OCI-LY3 (cell line): ENCODE measurements at regions not wholly inside any gene's neighbourhood (a gene's known extent, or its start where the extent isn't known, plus 50 kb on each side); places are given as distances from the start of the nearest gene placed in this dataset.

Experiments used
- EZH2phosphoT487 ChIP-seq: fragments of 200-600 bp; shearing (Covaris generic); IDR thresholded peaks from 2 replicates; pipeline ENCODE4 v1.6.1; 2018; ENCODE audit warnings: antibody characterized with exemption, mixed run types, low read depth
- TF ChIP-seq, protein P1 (sequence below): fragments of 200-600, 300-600 bp; sonication (generic); IDR thresholded peaks from 2 replicates; pipeline ENCODE4 v1.5.1; 2014; ENCODE audit warnings: antibody characterized with exemption, low read length, low read depth

DNA sequence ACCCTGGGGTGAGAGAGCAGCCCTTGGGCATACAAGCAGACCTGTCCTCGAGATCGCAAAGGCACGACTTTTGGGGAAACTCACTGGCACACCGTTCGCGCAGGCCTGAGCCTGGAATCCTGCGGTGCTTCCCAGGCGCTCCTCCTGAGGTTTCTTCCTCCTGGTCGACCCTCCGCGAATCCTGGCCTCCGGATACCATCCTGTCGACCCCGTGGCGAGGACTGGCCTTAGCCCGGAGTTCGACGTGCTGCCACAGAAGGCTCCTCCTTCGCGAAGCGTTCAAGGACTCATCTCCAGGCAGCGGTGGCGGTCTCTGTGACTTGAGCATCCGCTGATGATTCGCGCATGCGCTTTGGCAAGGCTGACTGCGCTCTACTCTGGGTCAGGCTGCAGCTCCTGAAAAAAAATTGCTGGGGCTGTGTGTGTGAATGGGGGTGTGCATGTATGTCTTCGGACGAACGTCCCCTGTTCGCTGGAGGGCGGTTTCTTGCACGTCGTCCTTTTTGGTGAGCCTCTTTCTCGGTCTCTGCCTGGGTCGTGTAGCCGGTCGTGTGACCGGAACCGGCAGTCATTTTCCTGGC is 64.4 kb upstream of the ZNF527 start:
- TF ChIP-seq, protein P1, sequence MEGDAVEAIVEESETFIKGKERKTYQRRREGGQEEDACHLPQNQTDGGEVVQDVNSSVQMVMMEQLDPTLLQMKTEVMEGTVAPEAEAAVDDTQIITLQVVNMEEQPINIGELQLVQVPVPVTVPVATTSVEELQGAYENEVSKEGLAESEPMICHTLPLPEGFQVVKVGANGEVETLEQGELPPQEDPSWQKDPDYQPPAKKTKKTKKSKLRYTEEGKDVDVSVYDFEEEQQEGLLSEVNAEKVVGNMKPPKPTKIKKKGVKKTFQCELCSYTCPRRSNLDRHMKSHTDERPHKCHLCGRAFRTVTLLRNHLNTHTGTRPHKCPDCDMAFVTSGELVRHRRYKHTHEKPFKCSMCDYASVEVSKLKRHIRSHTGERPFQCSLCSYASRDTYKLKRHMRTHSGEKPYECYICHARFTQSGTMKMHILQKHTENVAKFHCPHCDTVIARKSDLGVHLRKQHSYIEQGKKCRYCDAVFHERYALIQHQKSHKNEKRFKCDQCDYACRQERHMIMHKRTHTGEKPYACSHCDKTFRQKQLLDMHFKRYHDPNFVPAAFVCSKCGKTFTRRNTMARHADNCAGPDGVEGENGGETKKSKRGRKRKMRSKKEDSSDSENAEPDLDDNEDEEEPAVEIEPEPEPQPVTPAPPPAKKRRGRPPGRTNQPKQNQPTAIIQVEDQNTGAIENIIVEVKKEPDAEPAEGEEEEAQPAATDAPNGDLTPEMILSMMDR: no peak
- TF ChIP-seq EZH2phosphoT487: no peak
